ENCODE measurements at regions not wholly inside any gene's neighbourhood (a gene's known extent, or its start where the extent isn't known, plus 50 kb on each side); places are given as distances from the start of the nearest gene placed in this dataset.

DNA sequence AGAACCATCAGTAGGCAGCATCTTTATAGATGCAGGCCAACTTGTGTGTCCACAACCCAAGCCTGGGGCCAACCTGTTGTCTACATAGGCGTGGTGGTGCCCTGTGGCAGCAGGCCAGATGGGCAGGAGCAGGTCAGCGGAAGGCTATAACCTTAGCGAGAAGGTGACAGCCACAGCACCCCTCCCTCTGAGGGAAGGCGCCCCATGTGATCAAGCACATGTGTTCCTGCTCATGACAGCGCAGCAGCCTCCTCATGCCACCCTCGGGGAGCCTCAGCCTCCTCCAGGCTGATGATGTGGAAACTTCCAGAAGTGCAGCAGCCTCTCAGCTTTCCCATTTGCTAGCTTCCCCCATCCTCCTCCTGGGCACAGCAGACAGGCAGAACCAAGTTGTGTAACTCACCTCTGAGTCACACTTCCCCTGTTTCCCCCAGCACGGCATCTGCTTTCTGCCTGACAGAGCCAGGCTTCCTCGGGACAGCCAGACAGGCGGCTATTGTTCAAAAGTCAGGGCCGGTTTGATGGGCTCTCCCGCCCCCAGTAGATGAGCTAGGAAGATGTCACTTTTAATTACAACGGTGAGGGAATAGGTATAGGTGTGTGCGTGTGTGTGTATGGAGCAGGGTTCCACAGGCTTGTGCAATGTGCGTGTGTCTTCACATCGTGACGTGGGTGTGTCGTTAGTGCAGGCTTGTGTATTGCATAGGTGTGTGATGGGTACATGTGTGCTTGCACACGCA lies 312.0 kb upstream of the ZMIZ1 start:
- TF ChIP-seq, protein P1, sequence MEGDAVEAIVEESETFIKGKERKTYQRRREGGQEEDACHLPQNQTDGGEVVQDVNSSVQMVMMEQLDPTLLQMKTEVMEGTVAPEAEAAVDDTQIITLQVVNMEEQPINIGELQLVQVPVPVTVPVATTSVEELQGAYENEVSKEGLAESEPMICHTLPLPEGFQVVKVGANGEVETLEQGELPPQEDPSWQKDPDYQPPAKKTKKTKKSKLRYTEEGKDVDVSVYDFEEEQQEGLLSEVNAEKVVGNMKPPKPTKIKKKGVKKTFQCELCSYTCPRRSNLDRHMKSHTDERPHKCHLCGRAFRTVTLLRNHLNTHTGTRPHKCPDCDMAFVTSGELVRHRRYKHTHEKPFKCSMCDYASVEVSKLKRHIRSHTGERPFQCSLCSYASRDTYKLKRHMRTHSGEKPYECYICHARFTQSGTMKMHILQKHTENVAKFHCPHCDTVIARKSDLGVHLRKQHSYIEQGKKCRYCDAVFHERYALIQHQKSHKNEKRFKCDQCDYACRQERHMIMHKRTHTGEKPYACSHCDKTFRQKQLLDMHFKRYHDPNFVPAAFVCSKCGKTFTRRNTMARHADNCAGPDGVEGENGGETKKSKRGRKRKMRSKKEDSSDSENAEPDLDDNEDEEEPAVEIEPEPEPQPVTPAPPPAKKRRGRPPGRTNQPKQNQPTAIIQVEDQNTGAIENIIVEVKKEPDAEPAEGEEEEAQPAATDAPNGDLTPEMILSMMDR (IDR thresholded peaks at IDR 0.05): no peak
- no peak for TF ChIP-seq EZH2 (IDR thresholded peaks at IDR 0.05; ENCODE audit: borderline replicate concordance, insufficient read depth, low read depth, low read length, poor library complexity, severe bottlenecking)
